K562 (cell line): ENCODE measurements at regions not wholly inside any gene's neighbourhood (a gene's known extent, or its start where the extent isn't known, plus 50 kb on each side); places are given as distances from the start of the nearest gene placed in this dataset.
"Not testable (repeated sequence)": the region's sequence is repeated elsewhere in the genome, so short reads cannot be mapped to it uniquely, and the experiment has no call there.

Source experiments
- ATAC-seq: fragments of 200-7000 bp; cut with Tn5 transposase; 3 replicates; pipeline ENCODE4 v1.9.1; 2020; ENCODE audit warnings: moderate library complexity
- BruUV-seq: library from RNA; stranded (reverse); fragments of 400-500 nt; replicated peaks from 2 replicates; lab custom pipeline; 2021; lab: Mats Ljungman, UMichigan
- CTCF ChIA-PET: fragments of 300-600 bp; formaldehyde crosslinking; extraction: SDS; loops from one replicate; lab custom pipeline; 2021; ENCODE audit warnings: low intra/inter-chr PET ratio; lab: Yijun Ruan, JAX
- POLR2A ChIA-PET: fragments of 300-600, 350-650 bp; sonication (Branson Sonifier 250); formaldehyde crosslinking; extraction: SDS; loops from one replicate; lab custom pipeline; 2021; ENCODE audit warnings: antibody characterized with exemption, inconsistent platforms; lab: Yijun Ruan, JAX
- DNase-seq, 4 experiments: peaks; one replicate each; pipeline versions ENCODE4 v3.0.0 to v3.0.0-alpha.2; 2011 to 2018; ENCODE audit warnings: low spot score in 3 of 4, mixed read lengths in 3 of 4; ENCODE audit errors: extremely low read depth in 1 of 4
- FAIRE-seq: peaks from 2 replicates; lab custom pipeline; 2011; peaks lifted over from hg19 to GRCh38; lab: Jason Lieb, UNC
- H2AFZ ChIP-seq: 2 replicates; pipeline ENCODE4 v1.6.0; 2011; ENCODE audit warnings: low read depth, low read length, control low read depth, inconsistent platforms
- H3K27ac ChIP-seq: fragments of 200-600 bp; 3 replicates; pipeline ENCODE4 v1.8.0; 2011; ENCODE audit warnings: low read depth, mild to moderate bottlenecking, control low read depth, inconsistent platforms, low read length, moderate library complexity, mixed read lengths; ENCODE audit errors: extremely low read depth
- H3K27me3 ChIP-seq, 2 experiments: fragments of 300-600 bp in 1 of 2; 2 replicates in 1 of 2; 3 replicates in 1 of 2; pipeline versions ENCODE4 v1.6.0 to v1.8.0; 2011; ENCODE audit warnings: inconsistent platforms in 2 of 2, low read length in 2 of 2, mild to moderate bottlenecking in 1 of 2, mixed read lengths in 1 of 2, moderate library complexity in 1 of 2; ENCODE audit not compliant: control insufficient read depth in 2 of 2, insufficient read depth in 2 of 2
- H3K36me3 ChIP-seq: fragments of 300-600 bp; 3 replicates; pipeline ENCODE4 v1.8.0; 2011; ENCODE audit warnings: mild to moderate bottlenecking, low read length, inconsistent platforms; ENCODE audit not compliant: control insufficient read depth, insufficient read depth
- H3K4me1 ChIP-seq, 2 experiments: fragments of 200-600 bp in 1 of 2; replicated peaks in 1 of 2; 2 replicates in 1 of 2; 3 replicates in 1 of 2; pipeline versions ENCODE4 v1.5.1 to v1.8.0; 2011; ENCODE audit warnings: inconsistent platforms in 2 of 2, low read length in 2 of 2, mild to moderate bottlenecking in 1 of 2, mixed read lengths in 1 of 2, moderate library complexity in 1 of 2; ENCODE audit not compliant: control insufficient read depth in 2 of 2, insufficient read depth in 2 of 2
- H3K4me2 ChIP-seq: 2 replicates; pipeline ENCODE4 v1.6.1; 2011; ENCODE audit warnings: low read length, control low read depth, inconsistent platforms, mixed read lengths; ENCODE audit not compliant: insufficient read depth
- H3K4me3 ChIP-seq: fragments of 200-600 bp; sonication (generic), shearing (Covaris generic); 2 replicates; pipeline ENCODE4 v1.5.1; 2016; ENCODE audit warnings: control low read depth, inconsistent platforms
- H3K79me2 ChIP-seq: fragments of 200-600 bp; 3 replicates; pipeline ENCODE4 v1.8.0; 2011; ENCODE audit warnings: low read length, inconsistent platforms; ENCODE audit not compliant: control insufficient read depth, insufficient read depth
- H3K9ac ChIP-seq, 2 experiments: 2 replicates each; pipeline versions ENCODE4 v1.6.0 to v1.6.1; 2011; ENCODE audit warnings: low read depth in 2 of 2, low read length in 2 of 2, control low read depth in 1 of 2, inconsistent platforms in 1 of 2, mild to moderate bottlenecking in 1 of 2, mixed read lengths in 1 of 2; ENCODE audit not compliant: insufficient read depth in 1 of 2
- H3K9me1 ChIP-seq: one replicate; pipeline ENCODE4 v1.6.0; 2011; ENCODE audit warnings: inconsistent platforms, mild to moderate bottlenecking, low read length, moderate library complexity; ENCODE audit not compliant: control insufficient read depth, insufficient read depth
- H3K9me3 ChIP-seq: replicated peaks from 2 replicates; pipeline ENCODE4 v1.5.1; 2011; ENCODE audit warnings: low read depth, low read length, inconsistent platforms; ENCODE audit not compliant: control insufficient read depth, insufficient read depth
- H4K20me1 ChIP-seq: replicated peaks from 2 replicates; pipeline ENCODE4 v1.6.1; 2011; ENCODE audit warnings: low read length, inconsistent platforms, mixed read lengths; ENCODE audit not compliant: control insufficient read depth, insufficient read depth
- BRD9 ChIP-seq: fragments of 450-650 bp; IDR thresholded peaks from 2 replicates; pipeline ENCODE4 v1.6.1; 2018; ENCODE audit warnings: low read depth; ENCODE audit not compliant: partially characterized antibody
- RAD21 ChIP-seq, 2 experiments: fragments of 250-450 bp in 1 of 2; fragments of 450-650 bp in 1 of 2; sonication (Bioruptor Pico) in 1 of 2; formaldehyde crosslinking in 1 of 2; IDR thresholded peaks in 1 of 2; conservative IDR thresholded peaks in 1 of 2; 2 replicates each; pipeline versions ENCODE4 v1.4.0 to v1.8.0; 2020 to 2022; ENCODE audit warnings: mild to moderate bottlenecking in 2 of 2, moderate library complexity in 1 of 2
- SMAD4 ChIP-seq: fragments of 250-450 bp; sonication (Bioruptor Pico); conservative IDR thresholded peaks from 2 replicates; pipeline ENCODE4 v1.8.0; 2021; ENCODE audit warnings: inconsistent platforms, mild to moderate bottlenecking, moderate library complexity
- SMARCA4 ChIP-seq: fragments of 450-650 bp; IDR thresholded peaks from 2 replicates; pipeline ENCODE4 v1.6.1; 2016
- ZNF592 ChIP-seq: fragments of 450-650 bp; IDR thresholded peaks from 2 replicates; pipeline ENCODE4 v1.6.1; 2017; ENCODE audit warnings: antibody characterized with exemption, mild to moderate bottlenecking
- WGBS: fragments of 100-300 bp; shearing (Covaris generic); methylation state at CpG from one replicate; pipeline ENCODE4 v1.1.6; 2016; ENCODE audit warnings: low coverage, mixed read lengths; ENCODE audit not compliant: insufficient coverage; ENCODE audit errors: missing lambda C conversion rate; 5-methylcytosine and 5-hydroxymethylcytosine counted together
- in situ Hi-C: fragments of 300-500 bp; cut with MboI; formaldehyde crosslinking; loops from 4 replicates; pipeline ENCODE4 v1.15.0; 2018; ENCODE audit warnings: inconsistent platforms, mixed read lengths
- intact Hi-C: fragments of 100-400 bp; cut with micrococcal nuclease; formaldehyde crosslinking; loops from 2 replicates; pipeline ENCODE4 v1.14.2; 2022
- TF ChIP-seq, protein P1 (sequence below): fragments of 450-650 bp; conservative IDR thresholded peaks from 2 replicates; pipeline ENCODE4 v1.6.1; 2016; ENCODE audit warnings: missing genetic modification characterization, low read depth, mild to moderate bottlenecking, missing compliant biosample characterization, moderate library complexity

- POLR2A ChIA-PET, H3K4me1 ChIP-seq: not testable (repeated sequence)
- TF ChIP-seq BRD9: peak; percentile 70
- TF ChIP-seq RAD21 (CRISPR knock-in tag; conservative IDR thresholded peaks at IDR 0.05 in 1 of 2, IDR thresholded peaks at IDR 0.05 in 1 of 2): peak; percentile 19 to 36; a peak in 3 of 4 replicates
- peak; percentile 32; the same call in 1 of the 2 replicates for TF ChIP-seq SMARCA4
- 0 out of 2 replicates have a peak, but pooled peaks have one; percentile 28 for TF ChIP-seq ZNF592
- TF ChIP-seq, protein P1, sequence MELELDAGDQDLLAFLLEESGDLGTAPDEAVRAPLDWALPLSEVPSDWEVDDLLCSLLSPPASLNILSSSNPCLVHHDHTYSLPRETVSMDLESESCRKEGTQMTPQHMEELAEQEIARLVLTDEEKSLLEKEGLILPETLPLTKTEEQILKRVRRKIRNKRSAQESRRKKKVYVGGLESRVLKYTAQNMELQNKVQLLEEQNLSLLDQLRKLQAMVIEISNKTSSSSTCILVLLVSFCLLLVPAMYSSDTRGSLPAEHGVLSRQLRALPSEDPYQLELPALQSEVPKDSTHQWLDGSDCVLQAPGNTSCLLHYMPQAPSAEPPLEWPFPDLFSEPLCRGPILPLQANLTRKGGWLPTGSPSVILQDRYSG (tag): 0 out of 2 replicates have a peak, but pooled peaks have one; percentile 42
- peak; percentile 36; the same call in 1 of the 2 replicates for TF ChIP-seq SMAD4 (CRISPR knock-in tag)
These were observed 102.4 kb downstream of the FAM72B start for GRCh38 chr1:121081625-121082199.

DNA sequence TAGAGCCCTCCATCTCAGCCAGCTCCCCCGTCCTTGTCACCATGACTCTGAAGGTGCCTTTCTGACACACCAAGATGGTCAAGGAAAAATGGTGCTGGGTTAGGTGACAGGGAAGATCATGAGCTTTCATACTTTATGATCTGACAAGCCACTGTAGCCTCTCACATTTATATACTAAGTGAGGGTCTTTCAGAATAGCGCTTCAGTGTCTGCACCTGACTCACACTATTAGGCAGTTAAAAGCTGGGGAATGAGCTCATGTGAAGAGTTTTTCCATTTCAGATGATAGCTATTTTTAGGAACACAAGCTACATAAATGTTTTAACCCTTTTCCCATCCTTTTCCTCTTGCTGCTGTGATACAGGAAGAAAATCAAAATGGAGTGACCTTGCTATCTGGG, 101.1 kb downstream of the FAM72B start:
- H3K9ac ChIP-seq, BruUV-seq, CTCF ChIA-PET, H3K27ac ChIP-seq, H3K79me2 ChIP-seq, H2AFZ ChIP-seq, ATAC-seq, H3K4me2 ChIP-seq, H4K20me1 ChIP-seq, in situ Hi-C loops, H3K4me1 ChIP-seq, H3K4me3 ChIP-seq, H3K9me3 ChIP-seq, H3K27me3 ChIP-seq, DNase-seq, FAIRE-seq, H3K9me1 ChIP-seq, H3K36me3 ChIP-seq, POLR2A ChIA-PET, intact Hi-C loops: not testable (repeated sequence)
- WGBS: 94% methylated on average over 1 of the region's 2 CpGs

More at GRCh38 chr1:121081625-121082199, 102.4 kb downstream of the FAM72B start:
- peak in 1 of 4 experiments; percentile 12 for DNase-seq
- in situ Hi-C loops, intact Hi-C loops, FAIRE-seq, H3K27me3 ChIP-seq, H3K36me3 ChIP-seq, CTCF ChIA-PET, H3K9ac ChIP-seq, BruUV-seq, H3K4me2 ChIP-seq, H3K4me3 ChIP-seq, H3K79me2 ChIP-seq, H4K20me1 ChIP-seq, H3K9me1 ChIP-seq, H3K9me3 ChIP-seq: not testable (repeated sequence)
- peak overlapping the region; percentile 55; the same call in 1 of the 3 replicates for H3K27ac ChIP-seq
- WGBS: 17% methylated on average over 1 of the region's 2 CpGs
- ATAC-seq: peak; percentile 67
- peak overlapping the region; percentile 66 for H2AFZ ChIP-seq
